A673 (cell line): ENCODE measurements at regions not wholly inside any gene's neighbourhood (a gene's known extent, or its start where the extent isn't known, plus 50 kb on each side); places are given as distances from the start of the nearest gene placed in this dataset.

Experiments used
- EZH2 ChIP-seq: fragments of 200-600 bp; sonication (generic); IDR thresholded peaks from 2 replicates; pipeline ENCODE4 v1.6.1; 2017; ENCODE audit warnings: borderline replicate concordance, low read depth, mild to moderate bottlenecking, mixed read lengths, antibody characterized with exemption, low read length; ENCODE audit not compliant: poor library complexity, severe bottlenecking
- TF ChIP-seq, protein P1 (sequence below): fragments of 300-800, 200-600 bp; sonication (generic); conservative IDR thresholded peaks from 2 replicates; pipeline ENCODE4 v1.5.1; 2017; ENCODE audit warnings: low read depth, mild to moderate bottlenecking, antibody characterized with exemption, low read length, moderate library complexity, mixed read lengths

DNA sequence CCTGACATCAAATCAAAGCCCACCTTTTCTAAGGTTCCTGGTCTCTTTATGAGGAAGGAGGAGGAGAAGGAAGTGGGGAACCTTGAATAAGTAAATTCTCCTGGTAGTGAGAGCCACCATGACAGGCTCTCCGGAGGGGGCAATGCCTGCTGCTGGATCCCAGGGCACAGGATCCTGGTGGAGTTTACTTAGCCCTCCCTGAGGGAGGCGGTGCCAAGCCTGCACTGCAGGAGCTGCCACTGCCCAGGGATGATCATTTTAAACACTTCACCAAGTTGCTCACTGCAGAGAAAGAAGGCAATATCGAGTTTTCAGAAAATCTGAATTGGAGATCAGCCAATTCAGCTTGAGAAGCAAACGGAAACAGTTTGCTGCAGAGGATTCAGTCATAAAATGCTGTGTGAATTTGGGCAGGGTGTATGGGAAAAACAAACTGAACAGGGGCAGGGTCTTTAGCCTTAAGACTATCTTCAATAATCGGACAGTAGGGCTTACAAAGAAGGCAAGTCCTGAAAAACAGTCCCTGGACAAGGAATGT lies 200.7 kb downstream of the RAD51AP2 start:
- TF ChIP-seq, protein P1, sequence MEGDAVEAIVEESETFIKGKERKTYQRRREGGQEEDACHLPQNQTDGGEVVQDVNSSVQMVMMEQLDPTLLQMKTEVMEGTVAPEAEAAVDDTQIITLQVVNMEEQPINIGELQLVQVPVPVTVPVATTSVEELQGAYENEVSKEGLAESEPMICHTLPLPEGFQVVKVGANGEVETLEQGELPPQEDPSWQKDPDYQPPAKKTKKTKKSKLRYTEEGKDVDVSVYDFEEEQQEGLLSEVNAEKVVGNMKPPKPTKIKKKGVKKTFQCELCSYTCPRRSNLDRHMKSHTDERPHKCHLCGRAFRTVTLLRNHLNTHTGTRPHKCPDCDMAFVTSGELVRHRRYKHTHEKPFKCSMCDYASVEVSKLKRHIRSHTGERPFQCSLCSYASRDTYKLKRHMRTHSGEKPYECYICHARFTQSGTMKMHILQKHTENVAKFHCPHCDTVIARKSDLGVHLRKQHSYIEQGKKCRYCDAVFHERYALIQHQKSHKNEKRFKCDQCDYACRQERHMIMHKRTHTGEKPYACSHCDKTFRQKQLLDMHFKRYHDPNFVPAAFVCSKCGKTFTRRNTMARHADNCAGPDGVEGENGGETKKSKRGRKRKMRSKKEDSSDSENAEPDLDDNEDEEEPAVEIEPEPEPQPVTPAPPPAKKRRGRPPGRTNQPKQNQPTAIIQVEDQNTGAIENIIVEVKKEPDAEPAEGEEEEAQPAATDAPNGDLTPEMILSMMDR = no peak
- TF ChIP-seq EZH2 = no peak
